Tibial nerve (tissue), 4 donors: ENCODE measurements at regions not wholly inside any gene's neighbourhood (a gene's known extent, or its start where the extent isn't known, plus 50 kb on each side); places are given as distances from the start of the nearest gene placed in this dataset.

Source experiments
- DNase-seq, 2 donors: peaks; one replicate each; pipeline ENCODE4 v3.0.0-alpha.2; 2019; ENCODE audit warnings: low spot score in 2 of 2
- H3K27ac ChIP-seq, 4 donors: fragments of 200-600 bp; sonication (generic) in 3 of 4; one replicate each; pipeline ENCODE4 v1.5.1; 2017 to 2019; ENCODE audit warnings: mild to moderate bottlenecking in 1 of 4
- H3K27me3 ChIP-seq, 2 donors: fragments of 200-600 bp; sonication (generic) in 1 of 2; one replicate each; pipeline versions ENCODE4 v1.5.1 to v1.6.0; 2017 to 2019
- H3K36me3 ChIP-seq, 3 donors: fragments of 200-600 bp; sonication (generic); one replicate each; pipeline ENCODE4 v1.5.1; 2018 to 2019
- H3K4me1 ChIP-seq, 4 donors: fragments of 200-600 bp; sonication (generic) in 3 of 4; one replicate each; pipeline ENCODE4 v1.5.1; 2017 to 2019
- H3K4me3 ChIP-seq, 4 donors: fragments of 200-600 bp; sonication (generic) in 3 of 4; one replicate each; pipeline ENCODE4 v1.5.1; 2017 to 2019; ENCODE audit warnings: mild to moderate bottlenecking in 1 of 4, moderate library complexity in 1 of 4
- H3K9me3 ChIP-seq, 4 donors: fragments of 200-600 bp; sonication (generic) in 3 of 4; one replicate each; pipeline ENCODE4 v1.5.1; 2017 to 2019
- EP300 ChIP-seq, 2 donors: sonication (generic); formaldehyde crosslinking; IDR thresholded peaks; one replicate each; pipeline ENCODE4 v1.6.1; 2017; ENCODE audit warnings: antibody characterized with exemption in 2 of 2, mild to moderate bottlenecking in 1 of 2
- POLR2A ChIP-seq, 2 donors: fragments of 450-650 bp; IDR thresholded peaks; one replicate each; pipeline ENCODE4 v1.6.1; 2017; ENCODE audit warnings: antibody characterized with exemption in 2 of 2, mild to moderate bottlenecking in 2 of 2, moderate library complexity in 2 of 2
- WGBS, 2 donors: methylation state at CpG; one replicate each; pipeline ENCODE4 v1.1.5; 2018; 5-methylcytosine and 5-hydroxymethylcytosine counted together
- TF ChIP-seq, protein P1 (sequence below), 5 experiments: fragments of 200-600 bp in 3 of 5; fragments of 450-650 bp in 2 of 5; sonication (generic) in 3 of 5; IDR thresholded peaks; one replicate each; pipeline ENCODE4 v1.5.1; 2016 to 2019; ENCODE audit warnings: antibody characterized with exemption in 5 of 5, mild to moderate bottlenecking in 3 of 5, moderate library complexity in 2 of 5

DNA sequence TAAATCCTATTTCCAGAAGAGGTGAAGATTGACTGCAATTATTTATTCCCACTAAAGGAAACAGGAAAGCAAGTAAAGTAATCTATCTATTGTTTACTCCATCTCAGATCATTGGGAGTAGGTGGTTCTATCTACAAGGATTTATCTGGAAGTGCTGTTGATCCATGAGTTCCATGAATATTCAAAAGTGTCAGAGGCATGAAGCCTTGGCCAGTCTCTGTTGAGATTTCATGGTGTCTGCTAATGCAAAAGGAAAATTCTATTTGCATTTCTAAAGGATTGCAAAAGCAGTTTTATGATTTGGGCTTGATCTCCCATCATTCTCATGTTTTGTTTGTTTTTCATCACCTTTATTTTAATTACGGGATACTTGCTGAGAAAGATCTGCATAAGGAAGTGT is 102.4 kb upstream of the ST6GAL2 start:
- Histone ChIP-seq H3K4me3 (no peak overlapping the region), H3K9me3 (no peaks in the 10 kb centered on the region), H3K27ac (no peak overlapping the region), H3K27me3 (no peaks in the 10 kb centered on the region), H3K4me1 (no peaks in the 10 kb centered on the region), H3K36me3 (no peaks in the 10 kb centered on the region)
- no peak for DNase-seq
- no peak for TF ChIP-seq EP300 (IDR thresholded peaks at IDR 0.05)
- TF ChIP-seq, protein P1, sequence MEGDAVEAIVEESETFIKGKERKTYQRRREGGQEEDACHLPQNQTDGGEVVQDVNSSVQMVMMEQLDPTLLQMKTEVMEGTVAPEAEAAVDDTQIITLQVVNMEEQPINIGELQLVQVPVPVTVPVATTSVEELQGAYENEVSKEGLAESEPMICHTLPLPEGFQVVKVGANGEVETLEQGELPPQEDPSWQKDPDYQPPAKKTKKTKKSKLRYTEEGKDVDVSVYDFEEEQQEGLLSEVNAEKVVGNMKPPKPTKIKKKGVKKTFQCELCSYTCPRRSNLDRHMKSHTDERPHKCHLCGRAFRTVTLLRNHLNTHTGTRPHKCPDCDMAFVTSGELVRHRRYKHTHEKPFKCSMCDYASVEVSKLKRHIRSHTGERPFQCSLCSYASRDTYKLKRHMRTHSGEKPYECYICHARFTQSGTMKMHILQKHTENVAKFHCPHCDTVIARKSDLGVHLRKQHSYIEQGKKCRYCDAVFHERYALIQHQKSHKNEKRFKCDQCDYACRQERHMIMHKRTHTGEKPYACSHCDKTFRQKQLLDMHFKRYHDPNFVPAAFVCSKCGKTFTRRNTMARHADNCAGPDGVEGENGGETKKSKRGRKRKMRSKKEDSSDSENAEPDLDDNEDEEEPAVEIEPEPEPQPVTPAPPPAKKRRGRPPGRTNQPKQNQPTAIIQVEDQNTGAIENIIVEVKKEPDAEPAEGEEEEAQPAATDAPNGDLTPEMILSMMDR (IDR thresholded peaks at IDR 0.05) = no peak
- TF ChIP-seq POLR2A (IDR thresholded peaks at IDR 0.05) = no peak
- 59 to 84% methylated on average over 1 of the region's 1 CpG for WGBS, 2 donors

- no peak overlapping the region for H3K27ac ChIP-seq
- H3K9me3 ChIP-seq = no peaks in the 10 kb centered on the region
- H3K36me3 ChIP-seq = no peaks in the 10 kb centered on the region
- 55 to 59% methylated on average over 3 of the region's 3 CpGs for WGBS, 2 donors
- H3K4me1 ChIP-seq = peaks cover 0 to 3% (median 0%) of the 10 kb centered on the region in 4 donors
- TF ChIP-seq, protein P1 (IDR thresholded peaks at IDR 0.05) = no peak
- no peak for TF ChIP-seq EP300 (IDR thresholded peaks at IDR 0.05)
- H3K27me3 ChIP-seq = no peaks in the 10 kb centered on the region
- no peak overlapping the region for H3K4me3 ChIP-seq
- no peak for DNase-seq
Measured at GRCh38 chr2:106990297-106990696, 104.3 kb upstream of the ST6GAL2 start.

- Histone ChIP-seq H3K27ac (no peak overlapping the region), H3K4me3 (no peak overlapping the region), H3K36me3 (no peaks in the 10 kb centered on the region), H3K27me3 (no peaks in the 10 kb centered on the region), H3K4me1 (peaks cover 0 to 10% (median 0%) of the 10 kb centered on the region in 4 donors), H3K9me3 (no peaks in the 10 kb centered on the region)
- no peak for TF ChIP-seq POLR2A (IDR thresholded peaks at IDR 0.05)
- no peak for DNase-seq
- WGBS, 2 donors = 91 to 93% methylated on average over 2 of the region's 2 CpGs
Measured at GRCh38 chr2:106991866-106992265, 105.9 kb upstream of the ST6GAL2 start.

GRCh38 chr2:106995556-106995955 is 109.6 kb upstream of the ST6GAL2 start:
- Histone ChIP-seq H3K27me3 (no peaks in the 10 kb centered on the region), H3K4me1 (peaks cover 0 to 10% (median 0%) of the 10 kb centered on the region in 4 donors), H3K9me3 (no peaks in the 10 kb centered on the region), H3K27ac (no peak overlapping the region), H3K36me3 (no peaks in the 10 kb centered on the region), H3K4me3 (no peak overlapping the region)
- TF ChIP-seq POLR2A (IDR thresholded peaks at IDR 0.05) (no peak), EP300 (IDR thresholded peaks at IDR 0.05) (no peak)
- TF ChIP-seq, protein P1 (IDR thresholded peaks at IDR 0.05) = no peak
- DNase-seq = no peak
- WGBS, 2 donors = 32 to 40% methylated on average over 7 of the region's 7 CpGs

GRCh38 chr2:106996171-106996769 is 110.3 kb upstream of the ST6GAL2 start:
- no peak for DNase-seq
- H3K9me3 ChIP-seq = no peaks in the 10 kb centered on the region
- no peaks in the 10 kb centered on the region for H3K36me3 ChIP-seq
- 35 to 47% methylated on average over 11 of the region's 11 CpGs for WGBS, 2 donors
- H3K4me3 ChIP-seq = no peak overlapping the region
- H3K27me3 ChIP-seq = no peaks in the 10 kb centered on the region
- H3K4me1 ChIP-seq = peaks cover 0 to 10% (median 0%) of the 10 kb centered on the region in 4 donors
- TF ChIP-seq POLR2A (IDR thresholded peaks at IDR 0.05) = no peak
- no peak overlapping the region for H3K27ac ChIP-seq

GRCh38 chr2:106997204-106997603 is 111.2 kb upstream of the ST6GAL2 start:
- TF ChIP-seq POLR2A (IDR thresholded peaks at IDR 0.05) (no peak), EP300 (IDR thresholded peaks at IDR 0.05) (no peak)
- TF ChIP-seq, protein P1 (IDR thresholded peaks at IDR 0.05) = no peak

More at GRCh38 chr2:106997204-106997603, 111.2 kb upstream of the ST6GAL2 start:
- WGBS, 2 donors = 63 to 92% methylated on average over 3 of the region's 3 CpGs
- Histone ChIP-seq H3K36me3 (no peaks in the 10 kb centered on the region), H3K4me3 (no peak overlapping the region), H3K27me3 (no peaks in the 10 kb centered on the region), H3K9me3 (no peaks in the 10 kb centered on the region), H3K4me1 (peaks cover 0 to 10% (median 0%) of the 10 kb centered on the region in 4 donors), H3K27ac (no peak overlapping the region)
- DNase-seq = no peak
